GM23248 (cell line): ENCODE measurements at regions not wholly inside any gene's neighbourhood (a gene's known extent, or its start where the extent isn't known, plus 50 kb on each side); places are given as distances from the start of the nearest gene placed in this dataset.

Source experiments
- EZH2 ChIP-seq: fragments of 200-600 bp; sonication (generic); IDR thresholded peaks from 2 replicates; pipeline ENCODE4 v1.6.1; 2018; ENCODE audit warnings: antibody characterized with exemption, mild to moderate bottlenecking; ENCODE audit not compliant: insufficient read depth, poor library complexity, severe bottlenecking
- EZH2phosphoT487 ChIP-seq: fragments of 200-600 bp; sonication (generic); IDR thresholded peaks from 2 replicates; pipeline ENCODE4 v1.6.1; 2018; ENCODE audit warnings: antibody characterized with exemption, moderate library complexity, mild to moderate bottlenecking, low read depth; ENCODE audit not compliant: insufficient read depth

- TF ChIP-seq EZH2 (no peak), EZH2phosphoT487 (no peak)
Measured at GRCh38 chr2:137842952-137843351, 121.3 kb upstream of the HNMT start.
